ENCODE measurements at regions not wholly inside any gene's neighbourhood (a gene's known extent, or its start where the extent isn't known, plus 50 kb on each side); places are given as distances from the start of the nearest gene placed in this dataset.
"Not testable (repeated sequence)": the region's sequence is repeated elsewhere in the genome, so short reads cannot be mapped to it uniquely, and the experiment has no call there.

DNA sequence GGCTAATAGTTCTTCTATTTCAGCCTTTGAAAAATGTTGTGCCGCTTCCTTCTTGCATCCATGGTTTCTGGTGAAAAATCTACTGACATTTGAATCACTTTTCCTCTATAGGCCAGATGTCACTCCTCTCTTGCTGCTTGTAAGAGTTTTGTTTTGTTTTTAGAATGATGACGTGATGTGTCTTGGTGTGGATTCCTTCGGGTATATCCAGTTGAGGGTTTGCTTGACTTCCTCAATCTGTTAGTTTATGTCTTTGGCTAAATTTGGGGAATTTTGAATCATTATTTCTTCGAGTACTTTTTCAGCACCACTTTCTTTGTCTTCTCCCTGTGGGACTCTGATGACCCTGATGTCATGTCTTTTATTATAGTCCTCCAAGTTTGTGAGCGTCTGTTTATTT lies 175.5 kb downstream of the MYLK4 start:
- no peaks in the 10 kb centered on the region for H3K79me2 ChIP-seq (ENCODE audit: insufficient read depth, low read length)
- H3K36me3 ChIP-seq (ENCODE audit: insufficient read depth, low read length): no peaks in the 10 kb centered on the region
- no peak overlapping the region for H2AFZ ChIP-seq (ENCODE audit: low read length)
- no peaks in the 10 kb centered on the region for H3K27me3 ChIP-seq (ENCODE audit: insufficient read depth, low read length)
- no peak overlapping the region for H3K4me3 ChIP-seq (ENCODE audit: low read depth, low read length, poor library complexity, severe bottlenecking)
- no peak for TF ChIP-seq EZH2 (IDR thresholded peaks at IDR 0.05; ENCODE audit: borderline replicate concordance, low read length)
- TF ChIP-seq, protein P1, sequence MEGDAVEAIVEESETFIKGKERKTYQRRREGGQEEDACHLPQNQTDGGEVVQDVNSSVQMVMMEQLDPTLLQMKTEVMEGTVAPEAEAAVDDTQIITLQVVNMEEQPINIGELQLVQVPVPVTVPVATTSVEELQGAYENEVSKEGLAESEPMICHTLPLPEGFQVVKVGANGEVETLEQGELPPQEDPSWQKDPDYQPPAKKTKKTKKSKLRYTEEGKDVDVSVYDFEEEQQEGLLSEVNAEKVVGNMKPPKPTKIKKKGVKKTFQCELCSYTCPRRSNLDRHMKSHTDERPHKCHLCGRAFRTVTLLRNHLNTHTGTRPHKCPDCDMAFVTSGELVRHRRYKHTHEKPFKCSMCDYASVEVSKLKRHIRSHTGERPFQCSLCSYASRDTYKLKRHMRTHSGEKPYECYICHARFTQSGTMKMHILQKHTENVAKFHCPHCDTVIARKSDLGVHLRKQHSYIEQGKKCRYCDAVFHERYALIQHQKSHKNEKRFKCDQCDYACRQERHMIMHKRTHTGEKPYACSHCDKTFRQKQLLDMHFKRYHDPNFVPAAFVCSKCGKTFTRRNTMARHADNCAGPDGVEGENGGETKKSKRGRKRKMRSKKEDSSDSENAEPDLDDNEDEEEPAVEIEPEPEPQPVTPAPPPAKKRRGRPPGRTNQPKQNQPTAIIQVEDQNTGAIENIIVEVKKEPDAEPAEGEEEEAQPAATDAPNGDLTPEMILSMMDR (IDR thresholded peaks at IDR 0.05; ENCODE audit: low read length): no peak
- H3K27ac ChIP-seq (ENCODE audit: low read depth, low read length, poor library complexity, severe bottlenecking): no peak overlapping the region
- no peaks in the 10 kb centered on the region for H3K4me1 ChIP-seq (ENCODE audit: insufficient read depth, low read length, severe bottlenecking)
- no peaks in the 10 kb centered on the region for H3K9me2 ChIP-seq (ENCODE audit: low read depth, low read length)
- no peaks in the 10 kb centered on the region for H3F3A ChIP-seq (ENCODE audit: insufficient read depth, low read length)
- H3K4me2 ChIP-seq (ENCODE audit: low read length): no peak overlapping the region
- no peaks in the 10 kb centered on the region for H4K20me1 ChIP-seq (ENCODE audit: insufficient read depth, low read length)
- H3K9ac ChIP-seq (ENCODE audit: low read length): no peak overlapping the region
- no peaks in the 10 kb centered on the region for H3K9me3 ChIP-seq (ENCODE audit: low read length)

DNA sequence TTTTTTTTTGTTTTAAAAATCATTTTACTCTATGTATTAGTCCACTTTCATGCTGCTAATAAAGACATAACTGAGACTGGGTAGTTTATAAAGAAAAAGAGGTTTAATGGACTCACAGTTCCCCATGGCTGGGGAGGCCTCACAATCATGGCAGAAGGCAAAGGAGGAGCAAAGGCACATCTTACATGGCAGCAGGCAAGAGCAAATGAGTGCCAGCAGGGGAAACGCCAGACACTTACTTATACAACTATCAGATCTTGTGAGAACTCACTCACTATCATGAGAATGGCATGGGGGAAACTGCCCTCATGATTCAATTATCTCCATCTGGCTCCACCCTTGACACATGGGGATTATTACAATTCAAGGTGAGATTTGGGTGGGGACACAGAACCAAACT lies 181.3 kb downstream of the MYLK4 start:
- H3K27me3 ChIP-seq (ENCODE audit: insufficient read depth, low read length); H3K79me2 ChIP-seq (ENCODE audit: insufficient read depth, low read length); H3K9ac ChIP-seq (ENCODE audit: low read length); H3F3A ChIP-seq (ENCODE audit: insufficient read depth, low read length); H3K36me3 ChIP-seq (ENCODE audit: insufficient read depth, low read length); H4K20me1 ChIP-seq (ENCODE audit: insufficient read depth, low read length); H3K9me2 ChIP-seq (ENCODE audit: low read depth, low read length); H3K9me3 ChIP-seq (ENCODE audit: low read length); H2AFZ ChIP-seq (ENCODE audit: low read length); H3K4me2 ChIP-seq (ENCODE audit: low read length); H3K4me3 ChIP-seq (ENCODE audit: low read depth, low read length, poor library complexity, severe bottlenecking); H3K27ac ChIP-seq (ENCODE audit: low read depth, low read length, poor library complexity, severe bottlenecking); H3K4me1 ChIP-seq (ENCODE audit: insufficient read depth, low read length, severe bottlenecking): not testable (repeated sequence)

DNA sequence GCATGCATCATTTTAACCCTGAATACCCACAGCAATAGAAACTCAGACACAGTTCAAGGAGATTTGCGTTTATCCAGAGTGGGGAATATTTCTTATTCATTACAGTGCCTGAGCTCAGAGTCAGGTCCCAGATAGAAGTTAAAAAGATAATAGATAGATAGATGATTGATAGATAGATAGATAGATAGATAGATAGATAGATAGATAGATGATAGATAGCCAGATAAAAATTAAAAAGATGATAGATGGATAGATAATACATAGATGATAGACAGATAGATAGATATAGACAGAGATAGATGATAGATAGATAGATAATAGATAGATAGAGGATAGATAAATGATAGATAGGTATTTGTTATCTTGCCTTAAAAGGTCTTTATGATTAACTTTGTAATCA lies 184.7 kb downstream of the MYLK4 start:
- H3K9me2 ChIP-seq (ENCODE audit: low read depth, low read length): no peaks in the 10 kb centered on the region
- H3K4me2 ChIP-seq (ENCODE audit: low read length): no peak overlapping the region
- TF ChIP-seq, protein P1 (IDR thresholded peaks at IDR 0.05; ENCODE audit: low read length): no peak
- TF ChIP-seq EZH2 (IDR thresholded peaks at IDR 0.05; ENCODE audit: borderline replicate concordance, low read length): no peak
- no peaks in the 10 kb centered on the region for H3F3A ChIP-seq (ENCODE audit: insufficient read depth, low read length)
- no peak overlapping the region for H3K9ac ChIP-seq (ENCODE audit: low read length)
- no peak overlapping the region for H3K27ac ChIP-seq (ENCODE audit: low read depth, low read length, poor library complexity, severe bottlenecking)
- no peak overlapping the region for H2AFZ ChIP-seq (ENCODE audit: low read length)
- no peaks in the 10 kb centered on the region for H4K20me1 ChIP-seq (ENCODE audit: insufficient read depth, low read length)
- no peaks in the 10 kb centered on the region for H3K9me3 ChIP-seq (ENCODE audit: low read length)
- H3K4me1 ChIP-seq (ENCODE audit: insufficient read depth, low read length, severe bottlenecking): no peaks in the 10 kb centered on the region
- no peaks in the 10 kb centered on the region; the same call in 1 of the 2 replicates for H3K27me3 ChIP-seq (ENCODE audit: insufficient read depth, low read length)
- no peaks in the 10 kb centered on the region for H3K79me2 ChIP-seq (ENCODE audit: insufficient read depth, low read length)
- H3K4me3 ChIP-seq (ENCODE audit: low read depth, low read length, poor library complexity, severe bottlenecking): no peak overlapping the region
- no peaks in the 10 kb centered on the region for H3K36me3 ChIP-seq (ENCODE audit: insufficient read depth, low read length)

DNA sequence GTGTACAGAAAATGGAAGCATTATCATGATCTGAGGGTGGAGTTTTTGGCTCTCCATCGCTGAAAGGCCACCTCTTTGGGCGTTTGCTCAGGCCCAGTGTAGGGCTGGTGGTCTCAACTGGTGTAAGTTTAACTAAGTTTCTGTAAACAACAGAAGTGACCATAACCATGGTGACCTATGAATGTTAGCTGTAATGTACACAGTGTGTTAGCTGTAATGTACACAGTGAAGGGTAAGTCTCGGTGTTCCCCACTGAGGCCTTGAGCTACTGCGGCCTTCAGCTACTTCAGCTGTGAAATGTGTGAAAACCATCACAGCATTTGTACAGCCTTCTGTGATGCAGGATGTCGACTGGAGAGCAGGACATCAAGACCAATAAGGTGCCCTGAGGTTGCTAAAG lies 185.2 kb downstream of the MYLK4 start:
- no peaks in the 10 kb centered on the region for H3K79me2 ChIP-seq (ENCODE audit: insufficient read depth, low read length)
- H3F3A ChIP-seq (ENCODE audit: insufficient read depth, low read length): no peaks in the 10 kb centered on the region
- no peaks in the 10 kb centered on the region for H3K36me3 ChIP-seq (ENCODE audit: insufficient read depth, low read length)
- no peaks in the 10 kb centered on the region; the same call in 1 of the 2 replicates for H3K27me3 ChIP-seq (ENCODE audit: insufficient read depth, low read length)
- no peak overlapping the region for H2AFZ ChIP-seq (ENCODE audit: low read length)
- H4K20me1 ChIP-seq (ENCODE audit: insufficient read depth, low read length): no peaks in the 10 kb centered on the region
- H3K4me1 ChIP-seq (ENCODE audit: insufficient read depth, low read length, severe bottlenecking): no peaks in the 10 kb centered on the region
- H3K27ac ChIP-seq (ENCODE audit: low read depth, low read length, poor library complexity, severe bottlenecking): no peak overlapping the region
- TF ChIP-seq, protein P1 (IDR thresholded peaks at IDR 0.05; ENCODE audit: low read length): no peak
- H3K9me2 ChIP-seq (ENCODE audit: low read depth, low read length): no peaks in the 10 kb centered on the region
- no peaks in the 10 kb centered on the region for H3K9me3 ChIP-seq (ENCODE audit: low read length)
- no peak overlapping the region for H3K4me2 ChIP-seq (ENCODE audit: low read length)
- no peak overlapping the region for H3K9ac ChIP-seq (ENCODE audit: low read length)
- no peak overlapping the region for H3K4me3 ChIP-seq (ENCODE audit: low read depth, low read length, poor library complexity, severe bottlenecking)

All from OCI-LY1 (cell line).